ENCODE measurements at regions not wholly inside any gene's neighbourhood (a gene's known extent, or its start where the extent isn't known, plus 50 kb on each side); places are given as distances from the start of the nearest gene placed in this dataset.
A peak's percentile ranks its signal among the peaks of the same experiment; 100 is the strongest.
"Not testable (repeated sequence)": the region's sequence is repeated elsewhere in the genome, so short reads cannot be mapped to it uniquely, and the experiment has no call there.

DNA sequence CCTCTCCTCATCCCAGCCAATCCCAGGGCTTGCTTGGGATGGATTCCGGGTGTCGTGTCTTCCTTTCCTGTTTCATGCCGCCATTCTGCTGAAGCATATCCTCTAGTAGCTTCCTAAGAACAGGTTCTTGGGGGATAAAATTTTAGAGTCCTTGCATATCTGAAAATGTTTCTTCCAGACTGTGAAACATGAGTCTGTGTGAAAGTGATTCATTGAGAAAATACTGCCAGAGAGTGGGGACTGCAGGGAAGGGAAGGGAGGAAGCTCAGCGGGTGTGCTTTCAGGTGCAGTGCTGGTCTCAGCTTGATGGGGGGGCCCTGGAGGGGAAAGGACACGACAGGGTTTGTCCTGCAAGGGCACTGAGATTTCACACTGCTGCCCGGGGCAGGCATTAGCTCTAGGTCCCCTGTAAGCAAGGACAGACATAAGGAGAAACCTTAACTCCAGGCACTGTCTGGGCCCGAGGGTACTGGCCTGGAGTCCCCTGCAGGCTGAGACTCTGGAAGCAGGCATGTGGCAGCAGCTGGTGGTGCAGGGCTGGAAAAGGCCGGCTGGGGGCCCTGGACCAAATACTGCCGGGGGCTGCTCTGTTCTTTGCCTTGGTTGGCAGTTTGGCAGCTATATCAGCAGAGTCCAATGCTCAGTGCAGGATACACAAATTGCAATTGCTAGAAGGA is 97.6 kb upstream of the HS6ST1 start:
- DNase-seq, result peak; percentile 18

GRCh38 chr2:128416806-128417205 is 98.1 kb upstream of the HS6ST1 start:
- no peak for DNase-seq

GRCh38 chr2:128417264-128417663 is 98.6 kb upstream of the HS6ST1 start:
- DNase-seq, result not testable (repeated sequence)

DNA sequence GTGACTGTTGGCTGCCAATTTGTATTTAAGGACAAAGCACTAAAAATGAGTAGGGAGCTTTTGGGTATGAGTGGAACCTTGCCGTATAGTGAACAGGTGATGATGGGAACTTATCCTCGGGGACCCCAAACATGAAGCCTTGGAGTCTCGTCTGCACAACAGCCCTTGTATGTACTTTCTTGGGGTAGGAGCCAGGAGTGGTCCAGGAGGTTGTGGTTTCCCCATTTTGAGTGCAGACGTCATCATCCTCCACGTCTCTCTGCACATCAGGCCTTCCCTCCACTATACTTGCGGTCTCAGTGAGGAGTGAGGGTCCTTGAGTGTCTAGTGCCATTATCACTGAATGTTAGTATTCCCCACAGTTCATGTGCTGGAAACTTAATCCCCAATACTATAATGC is 101.5 kb upstream of the HS6ST1 start:
- DNase-seq, result no peak

DNA sequence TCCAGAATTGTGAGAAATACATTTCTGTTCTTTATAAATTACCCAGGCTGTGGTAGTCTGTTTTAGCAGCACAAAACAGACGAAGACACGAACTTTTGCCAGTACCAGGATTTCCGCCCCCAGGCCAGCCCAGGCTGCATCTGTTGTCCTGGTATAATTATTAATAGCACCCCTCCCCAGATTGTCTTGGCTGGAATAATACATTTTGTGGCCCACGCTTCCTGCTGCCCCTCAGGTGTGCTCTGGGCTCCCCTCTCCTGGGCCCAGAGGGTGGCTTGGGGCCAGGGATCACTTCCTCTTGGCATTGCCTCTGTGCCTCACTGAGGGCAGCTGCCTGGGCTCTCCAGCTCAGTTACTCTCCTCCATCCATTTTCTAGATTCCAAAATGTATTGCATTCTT is 102.1 kb upstream of the HS6ST1 start:
- DNase-seq, result no peak

DNA sequence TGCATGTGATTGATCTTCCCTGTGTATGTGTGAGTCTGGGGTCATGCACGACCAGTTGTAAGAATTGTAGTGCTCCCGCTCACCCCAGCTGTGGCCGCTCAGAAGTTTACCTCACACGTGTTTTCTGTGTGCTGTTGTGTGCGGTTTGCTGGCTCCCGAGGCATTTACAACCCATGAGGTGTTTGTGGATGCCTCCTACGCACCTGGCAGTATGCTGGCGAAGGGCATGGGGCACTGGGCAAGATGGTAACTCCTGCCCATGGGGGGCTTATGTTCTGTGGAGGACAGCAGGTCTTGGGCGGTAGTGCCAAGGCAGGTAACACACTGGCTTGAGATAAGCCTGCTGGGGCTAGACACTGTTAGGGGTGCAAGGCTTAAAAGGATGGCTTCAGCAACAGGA is 102.6 kb upstream of the HS6ST1 start:
- no peak for DNase-seq

DNA sequence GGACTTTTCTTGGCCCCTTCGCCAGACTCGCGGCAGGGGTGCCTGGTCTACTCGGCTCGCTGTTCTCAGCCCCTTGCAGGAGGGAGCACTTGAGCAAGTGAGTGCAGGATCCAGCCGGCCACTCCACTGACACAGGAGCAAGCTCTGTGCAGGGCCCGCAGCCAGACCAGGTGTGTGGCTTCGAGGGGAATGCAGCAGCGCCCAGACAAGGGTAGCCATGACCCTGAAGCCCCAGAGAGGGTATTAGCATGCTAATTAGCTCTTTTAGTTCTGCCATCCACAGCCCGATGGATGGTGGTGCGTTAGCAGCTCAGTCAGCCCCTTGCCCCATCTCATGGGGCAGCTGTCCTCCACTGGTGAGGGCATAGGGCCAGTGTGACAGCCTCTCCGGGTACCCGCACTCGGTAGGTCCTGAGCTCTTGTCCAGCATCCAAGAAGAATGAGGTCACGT is 103.2 kb upstream of the HS6ST1 start:
- DNase-seq, result no peak

GRCh38 chr2:128422571-128422970 is 103.9 kb upstream of the HS6ST1 start:
- DNase-seq, result peak; percentile 95

GRCh38 chr2:128423788-128424165 is 105.1 kb upstream of the HS6ST1 start:
- DNase-seq, result no peak

DNA sequence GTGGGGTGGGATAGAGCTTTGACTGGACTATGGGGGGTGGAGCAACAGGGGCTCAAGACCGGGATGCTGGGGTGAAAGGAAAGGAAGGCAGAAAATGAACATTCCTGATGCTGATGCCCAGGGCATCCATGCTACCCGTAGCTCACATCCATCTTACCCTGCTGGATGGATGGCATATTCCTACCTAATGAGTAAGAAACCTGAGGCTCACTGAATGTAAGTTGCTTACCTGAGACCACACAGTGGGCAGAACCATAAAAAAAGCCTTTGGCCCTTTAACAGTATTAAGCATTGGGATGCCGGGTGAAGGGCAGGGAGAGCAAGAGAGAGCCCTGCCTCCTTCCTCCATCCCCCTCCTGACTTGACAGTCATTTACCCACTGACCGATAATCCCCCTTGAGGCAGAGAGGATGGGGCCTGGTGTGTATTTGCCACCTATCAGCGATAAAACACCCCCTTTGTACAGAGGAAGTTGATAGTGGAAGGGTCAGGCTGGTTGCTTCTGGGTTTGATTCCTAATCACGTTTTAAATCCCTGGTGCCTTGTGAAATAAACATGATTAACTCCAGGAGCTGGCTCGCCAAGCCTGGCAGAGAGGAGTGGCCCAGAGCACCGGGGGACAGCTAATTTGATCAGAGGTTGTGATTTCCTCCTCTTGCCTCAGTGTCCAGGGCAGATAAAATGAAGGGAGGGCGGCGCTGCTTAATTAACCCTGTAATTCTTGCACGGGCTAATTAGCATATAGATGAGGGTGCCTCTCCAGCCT is 105.9 kb upstream of the HS6ST1 start:
- no peak for DNase-seq

DNA sequence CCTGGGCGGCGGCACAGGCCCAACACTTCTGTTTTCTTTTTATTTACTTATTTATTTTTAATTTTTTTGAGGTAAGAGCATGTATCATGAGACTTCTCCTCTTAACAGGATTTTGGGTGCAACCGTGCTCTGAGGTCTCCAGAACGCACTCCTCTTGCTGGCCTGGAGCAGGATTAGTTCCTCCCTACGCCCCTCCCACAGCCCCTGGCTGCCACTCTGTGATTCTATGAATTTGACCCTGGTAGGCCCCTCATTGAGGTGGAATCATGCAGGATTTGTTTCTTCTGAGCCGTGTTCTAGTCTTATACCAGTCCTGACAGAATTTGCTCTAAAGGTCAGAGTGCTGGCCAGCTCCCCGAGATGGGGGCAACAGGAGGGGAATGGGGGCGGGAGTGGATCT is 106.5 kb upstream of the HS6ST1 start:
- DNase-seq, result no peak

GRCh38 chr2:128425731-128426620 is 107.3 kb upstream of the HS6ST1 start:
- DNase-seq, result peak; percentile 49

GRCh38 chr2:128427413-128427755 is 108.7 kb upstream of the HS6ST1 start:
- DNase-seq, result no peak

GRCh38 chr2:128428415-128428814 is 109.7 kb upstream of the HS6ST1 start:
- DNase-seq, result no peak

GRCh38 chr2:128432423-128432822 is 113.8 kb upstream of the HS6ST1 start:
- DNase-seq, result no peak

DNA sequence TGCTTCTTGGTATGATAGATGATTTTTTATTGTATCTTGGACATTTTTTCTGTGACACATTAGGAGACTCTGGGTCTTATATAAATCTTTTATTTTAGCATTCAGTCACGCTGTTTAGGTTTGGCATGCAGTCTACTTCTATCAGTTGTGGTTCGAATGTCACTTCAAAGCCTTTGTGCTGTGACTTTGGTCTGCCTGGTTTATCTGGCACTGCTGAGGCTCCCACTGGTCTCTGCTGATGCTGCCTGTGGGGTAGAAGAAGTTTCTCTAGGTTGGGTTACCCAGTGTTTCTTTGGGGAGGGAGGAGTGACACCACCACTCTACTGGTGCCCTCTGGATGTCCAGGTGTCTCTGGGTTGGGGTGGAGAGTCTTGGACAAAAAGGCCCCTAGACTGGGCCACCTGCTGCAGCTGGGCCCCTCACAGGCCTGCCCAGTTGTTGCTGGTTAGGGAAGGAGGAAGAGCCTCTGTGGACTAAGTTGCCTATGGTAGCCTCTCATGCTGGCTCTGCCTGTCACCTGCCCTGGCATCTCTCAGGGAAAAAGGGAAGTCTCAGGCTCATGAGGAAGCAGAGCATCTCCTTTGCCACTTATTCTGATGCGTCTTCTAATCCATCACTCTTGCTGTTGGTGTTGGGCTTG is 115.4 kb upstream of the HS6ST1 start:
- no peak for DNase-seq

- DNase-seq, result no peak
These were observed 117.2 kb upstream of the HS6ST1 start for GRCh38 chr2:128435576-128436478.

GRCh38 chr2:128436479-128437203 is 118.0 kb upstream of the HS6ST1 start:
- DNase-seq, result no peak

DNA sequence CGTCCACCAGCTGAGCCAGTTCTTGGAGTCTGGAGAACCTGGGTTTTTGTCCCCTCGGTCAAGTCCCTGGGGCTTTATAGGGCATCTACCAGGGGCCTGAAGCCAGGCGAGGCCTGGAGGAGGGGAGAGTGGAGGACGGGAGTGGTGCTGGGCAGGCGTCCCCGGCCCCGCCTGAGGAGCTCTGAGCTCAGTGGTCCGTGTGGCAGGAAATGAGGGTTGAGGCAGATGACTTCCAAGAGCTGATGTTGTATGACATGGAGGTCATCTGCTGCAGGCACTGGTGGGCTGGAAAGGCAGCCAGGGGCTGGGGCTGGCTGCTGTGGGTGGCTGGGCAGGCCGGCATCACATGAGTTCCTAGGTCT is 118.5 kb upstream of the HS6ST1 start:
- DNase-seq, result no peak

- no peak for DNase-seq
These were observed 119.4 kb upstream of the HS6ST1 start for GRCh38 chr2:128438091-128438490.

DNA sequence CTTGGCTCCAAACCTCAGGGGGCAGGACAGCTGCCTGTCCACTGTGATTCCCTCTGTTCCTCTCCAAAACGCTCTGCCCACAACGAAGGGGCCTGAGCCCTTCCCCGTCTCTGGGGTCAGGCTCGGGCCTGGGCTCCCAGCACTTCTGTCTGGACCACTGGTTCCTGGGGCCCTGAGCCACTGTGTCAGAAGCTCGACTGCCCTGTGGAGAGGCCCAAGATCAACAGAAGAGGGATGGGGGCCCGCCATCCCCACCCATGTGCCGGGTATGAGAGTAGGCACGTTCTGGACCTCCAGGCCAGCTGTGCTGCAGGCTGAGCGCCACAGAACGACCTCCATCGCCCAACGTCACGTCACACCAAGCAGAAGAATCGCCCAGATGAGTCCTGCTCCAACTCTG is 119.9 kb upstream of the HS6ST1 start:
- no peak for DNase-seq
